ENCODE measurements at regions not wholly inside any gene's neighbourhood (a gene's known extent, or its start where the extent isn't known, plus 50 kb on each side); places are given as distances from the start of the nearest gene placed in this dataset.

GRCh38 chr20:48006036-48006833 is 221.0 kb upstream of the SULF2 start (continued):
- no peak for TF ChIP-seq FOXP4 (CRISPR knock-in tag; IDR thresholded peaks at IDR 0.05)

GRCh38 chr20:48003021-48003420 is 217.7 kb upstream of the SULF2 start:
- Mint-ChIP-seq H3K4me3 (no peak overlapping the region), H3K36me3 (peaks cover 8% of the 10 kb centered on the region), H3K4me1 (peaks cover 12% of the 10 kb centered on the region), H3K9me3 (peaks cover 23% of the 10 kb centered on the region), H3K27me3 (ENCODE audit: low read depth) (no peaks in the 10 kb centered on the region; the same call in 1 of the 2 replicates), H3K27ac (no peak overlapping the region)
- ChIA-PET CTCF (no interaction called here), POLR2A (no interaction called here)
- DNase-seq (ENCODE audit: low spot score) (no peak), ATAC-seq (no peak)
- no peak for TF ChIP-seq E2F5 (CRISPR knock-in tag; IDR thresholded peaks at IDR 0.05)
- no peak for TF ChIP-seq ZBTB21 (CRISPR knock-in tag; IDR thresholded peaks at IDR 0.05; ENCODE audit: borderline replicate concordance)
- TF ChIP-seq ATF1 (CRISPR knock-in tag; IDR thresholded peaks at IDR 0.05), result no peak
- no peak for TF ChIP-seq ZNF281 (CRISPR knock-in tag; IDR thresholded peaks at IDR 0.05)
- TF ChIP-seq ZNF396 (CRISPR knock-in tag; IDR thresholded peaks at IDR 0.05; ENCODE audit: borderline replicate concordance), result no peak
- TF ChIP-seq IRF1 (CRISPR knock-in tag; IDR thresholded peaks at IDR 0.05), result no peak
- no peak for TF ChIP-seq NR2C2 (CRISPR knock-in tag; IDR thresholded peaks at IDR 0.05)
- no peak for TF ChIP-seq IRF2 (CRISPR knock-in tag; IDR thresholded peaks at IDR 0.05; ENCODE audit: borderline replicate concordance, low read depth)
- no peak for TF ChIP-seq ZNF425 (CRISPR knock-in tag; conservative IDR thresholded peaks at IDR 0.05)
- TF ChIP-seq ETV6 (CRISPR knock-in tag; IDR thresholded peaks at IDR 0.05), result no peak
- no peak for TF ChIP-seq NFE2L1 (CRISPR knock-in tag; IDR thresholded peaks at IDR 0.05)
- TF ChIP-seq JUN (CRISPR knock-in tag; IDR thresholded peaks at IDR 0.05), result no peak
- TF ChIP-seq GTF2I (CRISPR knock-in tag; conservative IDR thresholded peaks at IDR 0.05), result no peak
- TF ChIP-seq ZNF671 (CRISPR knock-in tag; IDR thresholded peaks at IDR 0.05), result no peak
- TF ChIP-seq AR (CRISPR knock-in tag; IDR thresholded peaks at IDR 0.05), result no peak
- TF ChIP-seq ZNF219 (CRISPR knock-in tag; IDR thresholded peaks at IDR 0.05; ENCODE audit: borderline replicate concordance), result no peak
- no peak for TF ChIP-seq ZNF121 (CRISPR knock-in tag; IDR thresholded peaks at IDR 0.05)
- no peak for TF ChIP-seq OVOL2 (CRISPR knock-in tag; IDR thresholded peaks at IDR 0.05; ENCODE audit: borderline replicate concordance)
